Testis (tissue), 2 donors: ENCODE measurements at regions not wholly inside any gene's neighbourhood (a gene's known extent, or its start where the extent isn't known, plus 50 kb on each side); places are given as distances from the start of the nearest gene placed in this dataset.

Experiments used
- DNase-seq: peaks from one replicate; pipeline ENCODE4 v3.0.0-alpha.2; 2019
- H3K27ac ChIP-seq, 2 donors: fragments of 200-600 bp; sonication (generic); one replicate each; pipeline ENCODE4 v1.5.1; 2019
- H3K27me3 ChIP-seq: fragments of 200-600 bp; sonication (generic); one replicate; pipeline ENCODE4 v1.5.1; 2019
- H3K36me3 ChIP-seq: fragments of 200-600 bp; sonication (generic); one replicate; pipeline ENCODE4 v1.5.1; 2017; ENCODE audit warnings: low read depth; ENCODE audit errors: missing control alignments
- H3K4me1 ChIP-seq: fragments of 200-600 bp; sonication (generic); one replicate; pipeline ENCODE4 v1.5.1; 2019
- H3K4me3 ChIP-seq, 2 donors: fragments of 200-600 bp; sonication (generic); one replicate each; pipeline ENCODE4 v1.5.1; 2017 to 2019
- H3K9me3 ChIP-seq: fragments of 200-600 bp; sonication (generic); one replicate; pipeline ENCODE4 v1.5.1; 2017
- POLR2A ChIP-seq: fragments of 450-650 bp; IDR thresholded peaks from one replicate; pipeline ENCODE4 v1.6.1; 2017; ENCODE audit warnings: antibody characterized with exemption, mild to moderate bottlenecking, moderate library complexity
- WGBS, 2 donors: methylation state at CpG; one replicate each; pipeline ENCODE4 v1.1.5; 2018; 5-methylcytosine and 5-hydroxymethylcytosine counted together
- intact Hi-C: fragments of 100-400 bp; cut with DNase I; formaldehyde crosslinking; loops from one replicate; pipeline ENCODE4 v1.15.1; 2023; ENCODE audit warnings: low total_unique reads
- TF ChIP-seq, protein P1 (sequence below), 3 experiments: fragments of 450-650 bp in 2 of 3; fragments of 200-600 bp in 1 of 3; sonication (generic) in 1 of 3; IDR thresholded peaks; one replicate each; pipeline ENCODE4 v1.5.1; 2016 to 2019; ENCODE audit warnings: antibody characterized with exemption in 3 of 3, mild to moderate bottlenecking in 2 of 3, moderate library complexity in 1 of 3

DNA sequence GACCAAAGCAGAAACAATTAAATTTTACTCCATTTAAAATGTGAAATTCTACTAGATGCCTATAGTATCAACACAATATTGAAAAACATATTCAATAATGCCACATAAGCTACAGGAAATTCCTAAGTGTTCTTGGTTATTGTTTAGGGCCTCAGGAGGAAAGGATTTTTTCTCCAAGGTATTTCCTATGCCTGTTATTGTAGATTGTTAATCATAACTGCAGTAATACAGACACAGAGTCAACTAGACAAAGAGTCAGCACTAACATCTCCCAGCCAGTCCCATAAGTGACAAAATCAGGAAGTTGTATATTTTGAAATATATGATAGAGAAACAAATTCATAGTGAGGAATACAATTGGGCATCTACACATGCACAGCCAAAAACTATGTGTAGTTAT, 782.7 kb upstream of the KIF2B start:
- H3K4me1 ChIP-seq = no peaks in the 10 kb centered on the region
- no peaks in the 10 kb centered on the region for H3K9me3 ChIP-seq
- H3K4me3 ChIP-seq = no peak overlapping the region
- no peak overlapping the region for H3K27ac ChIP-seq
- no peaks in the 10 kb centered on the region for H3K36me3 ChIP-seq
- TF ChIP-seq POLR2A = no peak
- TF ChIP-seq, protein P1, sequence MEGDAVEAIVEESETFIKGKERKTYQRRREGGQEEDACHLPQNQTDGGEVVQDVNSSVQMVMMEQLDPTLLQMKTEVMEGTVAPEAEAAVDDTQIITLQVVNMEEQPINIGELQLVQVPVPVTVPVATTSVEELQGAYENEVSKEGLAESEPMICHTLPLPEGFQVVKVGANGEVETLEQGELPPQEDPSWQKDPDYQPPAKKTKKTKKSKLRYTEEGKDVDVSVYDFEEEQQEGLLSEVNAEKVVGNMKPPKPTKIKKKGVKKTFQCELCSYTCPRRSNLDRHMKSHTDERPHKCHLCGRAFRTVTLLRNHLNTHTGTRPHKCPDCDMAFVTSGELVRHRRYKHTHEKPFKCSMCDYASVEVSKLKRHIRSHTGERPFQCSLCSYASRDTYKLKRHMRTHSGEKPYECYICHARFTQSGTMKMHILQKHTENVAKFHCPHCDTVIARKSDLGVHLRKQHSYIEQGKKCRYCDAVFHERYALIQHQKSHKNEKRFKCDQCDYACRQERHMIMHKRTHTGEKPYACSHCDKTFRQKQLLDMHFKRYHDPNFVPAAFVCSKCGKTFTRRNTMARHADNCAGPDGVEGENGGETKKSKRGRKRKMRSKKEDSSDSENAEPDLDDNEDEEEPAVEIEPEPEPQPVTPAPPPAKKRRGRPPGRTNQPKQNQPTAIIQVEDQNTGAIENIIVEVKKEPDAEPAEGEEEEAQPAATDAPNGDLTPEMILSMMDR (IDR thresholded peaks at IDR 0.05) = no peak
- intact Hi-C loops = no loop called here
- no peaks in the 10 kb centered on the region for H3K27me3 ChIP-seq
- no peak for DNase-seq

DNA sequence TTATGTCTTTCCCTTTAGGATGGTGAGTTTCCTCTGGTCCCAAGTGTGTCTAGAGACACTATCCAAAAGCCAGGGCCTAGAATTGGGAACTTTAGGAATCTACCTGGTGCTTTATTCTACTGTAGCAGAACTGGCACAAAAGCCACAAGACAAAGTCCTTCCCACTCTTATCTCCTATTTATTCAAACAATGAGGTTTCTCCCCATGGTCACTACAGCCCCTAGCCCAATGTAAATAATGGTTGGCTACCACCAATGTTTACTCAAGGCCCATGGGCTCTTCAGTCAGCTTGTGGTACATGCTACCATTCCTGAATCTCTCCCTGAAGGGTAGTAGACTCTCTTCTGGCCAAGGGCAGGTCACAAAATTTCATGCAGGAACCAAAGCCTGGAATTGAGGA, 789.4 kb upstream of the KIF2B start:
- Histone ChIP-seq H3K36me3 (no peaks in the 10 kb centered on the region), H3K9me3 (peaks cover under 1% of the 10 kb centered on the region), H3K27me3 (no peaks in the 10 kb centered on the region), H3K4me3 (no peak overlapping the region), H3K4me1 (no peaks in the 10 kb centered on the region), H3K27ac (no peak overlapping the region)
- intact Hi-C loops = no loop called here
- no peak for DNase-seq
- TF ChIP-seq, protein P1 (IDR thresholded peaks at IDR 0.05) = no peak
- TF ChIP-seq POLR2A = no peak

DNA sequence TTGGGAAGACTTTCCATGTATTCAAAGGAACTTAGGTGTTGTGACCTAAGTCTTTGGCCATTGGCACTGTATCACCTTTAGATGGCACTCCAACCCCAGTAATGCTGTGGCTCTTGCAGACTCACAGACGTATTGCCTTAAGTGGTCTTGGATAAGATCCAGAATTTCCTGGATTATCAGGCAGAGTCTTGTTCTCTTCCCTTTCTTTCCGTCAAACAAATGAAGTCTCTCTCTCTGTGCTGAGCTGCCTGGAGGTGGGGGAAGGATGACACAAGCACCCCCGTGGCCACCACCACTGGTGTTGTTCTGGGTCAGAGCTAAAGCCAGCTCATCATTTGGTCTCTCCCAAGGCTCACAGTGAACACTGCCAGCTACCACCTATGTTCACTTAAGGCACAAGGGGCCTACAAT, 789.9 kb upstream of the KIF2B start:
- peak; percentile 28 for DNase-seq
- H3K9me3 ChIP-seq = peaks cover 4% of the 10 kb centered on the region
- no peak overlapping the region for H3K4me3 ChIP-seq
- no peaks in the 10 kb centered on the region for H3K4me1 ChIP-seq
- H3K27me3 ChIP-seq = no peaks in the 10 kb centered on the region
- TF ChIP-seq, protein P1 (IDR thresholded peaks at IDR 0.05) = no peak
- TF ChIP-seq POLR2A = no peak
- intact Hi-C loops = no loop called here
- H3K27ac ChIP-seq = no peak overlapping the region
- no peaks in the 10 kb centered on the region for H3K36me3 ChIP-seq
- WGBS, 2 donors = 51 to 67% methylated on average over 3 of the region's 3 CpGs

DNA sequence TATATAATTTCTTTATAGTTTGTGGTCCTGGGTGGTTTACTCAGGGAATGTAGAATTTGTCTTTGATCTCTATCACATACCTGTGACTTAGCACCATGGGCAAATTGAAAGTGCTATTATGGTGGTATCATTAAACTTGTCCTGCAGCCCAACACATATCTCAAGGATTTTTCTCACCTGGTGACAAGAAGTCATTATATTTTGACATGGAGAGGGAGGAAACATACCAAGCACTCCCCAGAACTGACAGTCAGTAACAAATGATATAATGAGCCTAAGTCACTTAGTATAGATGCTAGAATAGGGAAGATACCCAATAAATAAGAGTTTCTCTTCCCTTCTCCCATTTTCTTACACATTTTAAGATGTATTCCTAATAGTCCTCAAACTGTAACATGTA, 805.5 kb upstream of the KIF2B start:
- Histone ChIP-seq H3K4me3 (no peak overlapping the region), H3K27ac (no peak overlapping the region), H3K9me3 (no peaks in the 10 kb centered on the region), H3K4me1 (no peaks in the 10 kb centered on the region), H3K36me3 (no peaks in the 10 kb centered on the region), H3K27me3 (no peaks in the 10 kb centered on the region)
- intact Hi-C loops = no loop called here
- no peak for TF ChIP-seq POLR2A
- TF ChIP-seq, protein P1 (IDR thresholded peaks at IDR 0.05) = no peak
- no peak for DNase-seq

DNA sequence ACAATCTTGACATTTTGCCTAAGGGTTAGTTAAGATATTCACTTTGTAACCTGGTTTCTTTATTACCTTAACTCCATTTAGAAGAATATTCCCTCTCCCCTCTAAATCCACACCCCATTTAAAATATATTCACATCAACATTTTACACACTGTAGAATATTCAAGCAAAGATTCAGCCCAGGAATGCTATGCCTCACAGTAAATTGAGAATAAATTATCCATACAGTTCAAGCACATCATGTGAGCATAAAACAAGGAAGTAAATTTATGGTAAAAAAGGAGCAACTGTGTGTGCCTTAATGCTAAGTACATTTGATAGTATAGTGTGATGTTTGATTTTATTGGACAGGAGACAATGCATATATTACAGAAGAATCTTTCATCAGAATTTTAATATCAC, 806.6 kb upstream of the KIF2B start:
- H3K27me3 ChIP-seq = no peaks in the 10 kb centered on the region
- TF ChIP-seq POLR2A = no peak
- TF ChIP-seq, protein P1 (IDR thresholded peaks at IDR 0.05) = no peak

More for the DNA sequence above, 806.6 kb upstream of the KIF2B start:
- Histone ChIP-seq H3K27ac (no peak overlapping the region), H3K4me3 (no peak overlapping the region), H3K36me3 (no peaks in the 10 kb centered on the region), H3K4me1 (no peaks in the 10 kb centered on the region), H3K9me3 (no peaks in the 10 kb centered on the region)
- no peak for DNase-seq
- intact Hi-C loops = no loop called here
